Sigmoid colon (tissue), 4 donors: ENCODE measurements at regions not wholly inside any gene's neighbourhood (a gene's known extent, or its start where the extent isn't known, plus 50 kb on each side); places are given as distances from the start of the nearest gene placed in this dataset.

Source experiments
- EP300 ChIP-seq, 4 donors: sonication (generic); formaldehyde crosslinking; IDR thresholded peaks; one replicate each; pipeline ENCODE4 v1.6.1; 2017; ENCODE audit warnings: antibody characterized with exemption in 4 of 4
- POLR2A ChIP-seq, 2 donors: fragments of 450-650 bp; IDR thresholded peaks; one replicate each; pipeline ENCODE4 v1.6.1; 2016; ENCODE audit warnings: antibody characterized with exemption in 2 of 2, mild to moderate bottlenecking in 2 of 2, moderate library complexity in 2 of 2
- POLR2AphosphoS5 ChIP-seq, 4 donors: sonication (generic); formaldehyde crosslinking; IDR thresholded peaks; one replicate each; pipeline ENCODE4 v1.6.1; 2017; ENCODE audit warnings: antibody characterized with exemption in 4 of 4

DNA sequence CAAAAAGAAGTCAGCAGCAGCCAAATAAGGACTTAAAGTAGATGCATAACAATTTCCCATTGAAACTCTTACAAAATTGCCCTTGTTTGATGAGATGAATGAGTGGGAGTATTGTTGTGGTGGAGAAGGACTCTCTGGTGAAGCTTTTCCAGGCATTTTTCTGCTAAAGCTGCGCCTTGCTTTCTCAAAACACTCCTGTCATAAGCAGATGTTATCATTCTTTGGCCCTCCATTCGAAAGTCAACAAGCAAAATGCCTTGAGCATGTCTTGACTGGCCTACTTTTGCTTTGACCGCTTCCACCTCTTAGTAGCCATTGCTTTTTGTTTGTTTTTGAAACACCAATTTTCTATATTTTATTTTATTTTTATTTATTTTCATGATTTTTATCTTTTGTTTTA, 340.9 kb upstream of the FGF13 start:
- TF ChIP-seq POLR2A (IDR thresholded peaks at IDR 0.05): no peak
- TF ChIP-seq EP300 (IDR thresholded peaks at IDR 0.05): no peak
- TF ChIP-seq POLR2AphosphoS5 (IDR thresholded peaks at IDR 0.05): no peak
